Esophagus muscularis mucosa (tissue), 4 donors: ENCODE measurements at regions not wholly inside any gene's neighbourhood (a gene's known extent, or its start where the extent isn't known, plus 50 kb on each side); places are given as distances from the start of the nearest gene placed in this dataset.

Experiments
- DNase-seq: peaks from one replicate; pipeline ENCODE4 v3.0.0-alpha.2; 2017; ENCODE audit errors: extremely low spot score
- H3K27ac ChIP-seq, 4 donors: fragments of 200-600 bp; sonication (generic); replicated peaks in 1 of 4; 1 replicate in 3 of 4; 2 replicates in 1 of 4; pipeline ENCODE4 v1.5.1; 2016 to 2019; ENCODE audit warnings: mild to moderate bottlenecking in 1 of 4
- H3K27me3 ChIP-seq, 4 donors: fragments of 200-600 bp; sonication (generic); one replicate each; pipeline versions ENCODE4 v1.5.1 to v1.6.0; 2016 to 2019
- H3K36me3 ChIP-seq, 4 donors: fragments of 200-600 bp; sonication (generic); one replicate each; pipeline ENCODE4 v1.5.1; 2016 to 2019
- H3K4me1 ChIP-seq, 4 donors: fragments of 200-600 bp; sonication (generic); one replicate each; pipeline ENCODE4 v1.5.1; 2016 to 2019
- H3K4me3 ChIP-seq, 4 donors: fragments of 200-600 bp; sonication (generic); 1 replicate in 2 of 4; 2 replicates in 2 of 4; pipeline ENCODE4 v1.5.1; 2016 to 2019; ENCODE audit warnings: mild to moderate bottlenecking in 4 of 4, moderate library complexity in 1 of 4
- H3K9me3 ChIP-seq, 4 donors: fragments of 200-600 bp; sonication (generic); 1 replicate in 3 of 4; 2 replicates in 1 of 4; pipeline ENCODE4 v1.5.1; 2016 to 2019
- EP300 ChIP-seq: sonication (generic); formaldehyde crosslinking; IDR thresholded peaks from one replicate; pipeline ENCODE4 v1.6.1; 2017; ENCODE audit warnings: antibody characterized with exemption
- POLR2A ChIP-seq: fragments of 450-650 bp; IDR thresholded peaks from one replicate; pipeline ENCODE4 v1.6.1; 2017; ENCODE audit warnings: antibody characterized with exemption, moderate library complexity, mild to moderate bottlenecking, low read depth
- POLR2AphosphoS5 ChIP-seq, 2 donors: sonication (generic); formaldehyde crosslinking; IDR thresholded peaks; one replicate each; pipeline ENCODE4 v1.6.1; 2017; ENCODE audit warnings: antibody characterized with exemption in 2 of 2
- WGBS: methylation state at CpG from one replicate; pipeline ENCODE4 v1.1.5; 2018; 5-methylcytosine and 5-hydroxymethylcytosine counted together
- intact Hi-C: fragments of 100-400 bp; cut with DNase I; formaldehyde crosslinking; loops from one replicate; pipeline ENCODE4 v1.15.1; 2023
- TF ChIP-seq, protein P1 (sequence below), 3 experiments: fragments of 200-600 bp in 2 of 3; fragments of 450-650 bp in 1 of 3; sonication (generic) in 2 of 3; IDR thresholded peaks; one replicate each; pipeline ENCODE4 v1.5.1; 2017 to 2019; ENCODE audit warnings: antibody characterized with exemption in 3 of 3, mild to moderate bottlenecking in 2 of 3, moderate library complexity in 1 of 3

DNA sequence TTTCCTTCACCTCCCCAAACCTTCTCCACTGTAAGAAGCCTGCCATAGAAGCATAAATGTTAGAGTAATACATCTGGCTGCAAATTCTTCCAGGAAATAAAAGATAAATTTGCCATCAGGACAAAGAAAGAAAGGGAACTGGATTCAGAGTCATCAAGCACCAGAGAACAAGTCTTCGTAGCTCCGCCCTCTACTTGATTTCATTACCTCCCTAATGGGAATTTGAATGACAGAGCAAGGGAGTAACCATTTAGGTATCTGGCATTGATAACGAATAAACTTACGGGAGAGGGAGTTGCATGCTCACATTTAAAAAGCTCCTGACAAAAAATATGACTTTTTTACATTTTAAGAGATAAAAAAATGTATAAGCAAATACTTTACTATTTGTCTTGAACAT, 263.4 kb downstream of the NEBL start:
- Histone ChIP-seq H3K36me3 (no peaks in the 10 kb centered on the region), H3K9me3 (no peaks in the 10 kb centered on the region), H3K4me1 (no peaks in the 10 kb centered on the region), H3K4me3 (no peak overlapping the region), H3K27me3 (no peaks in the 10 kb centered on the region), H3K27ac (no peak overlapping the region)
- DNase-seq, result no peak
- 84% methylated on average over 4 of the region's 4 CpGs for WGBS
- intact Hi-C loops, result no loop called here
- no peak for TF ChIP-seq POLR2AphosphoS5 (IDR thresholded peaks at IDR 0.05)
- TF ChIP-seq POLR2A, result no peak
- no peak for TF ChIP-seq EP300
- TF ChIP-seq, protein P1, sequence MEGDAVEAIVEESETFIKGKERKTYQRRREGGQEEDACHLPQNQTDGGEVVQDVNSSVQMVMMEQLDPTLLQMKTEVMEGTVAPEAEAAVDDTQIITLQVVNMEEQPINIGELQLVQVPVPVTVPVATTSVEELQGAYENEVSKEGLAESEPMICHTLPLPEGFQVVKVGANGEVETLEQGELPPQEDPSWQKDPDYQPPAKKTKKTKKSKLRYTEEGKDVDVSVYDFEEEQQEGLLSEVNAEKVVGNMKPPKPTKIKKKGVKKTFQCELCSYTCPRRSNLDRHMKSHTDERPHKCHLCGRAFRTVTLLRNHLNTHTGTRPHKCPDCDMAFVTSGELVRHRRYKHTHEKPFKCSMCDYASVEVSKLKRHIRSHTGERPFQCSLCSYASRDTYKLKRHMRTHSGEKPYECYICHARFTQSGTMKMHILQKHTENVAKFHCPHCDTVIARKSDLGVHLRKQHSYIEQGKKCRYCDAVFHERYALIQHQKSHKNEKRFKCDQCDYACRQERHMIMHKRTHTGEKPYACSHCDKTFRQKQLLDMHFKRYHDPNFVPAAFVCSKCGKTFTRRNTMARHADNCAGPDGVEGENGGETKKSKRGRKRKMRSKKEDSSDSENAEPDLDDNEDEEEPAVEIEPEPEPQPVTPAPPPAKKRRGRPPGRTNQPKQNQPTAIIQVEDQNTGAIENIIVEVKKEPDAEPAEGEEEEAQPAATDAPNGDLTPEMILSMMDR (IDR thresholded peaks at IDR 0.05), result no peak

DNA sequence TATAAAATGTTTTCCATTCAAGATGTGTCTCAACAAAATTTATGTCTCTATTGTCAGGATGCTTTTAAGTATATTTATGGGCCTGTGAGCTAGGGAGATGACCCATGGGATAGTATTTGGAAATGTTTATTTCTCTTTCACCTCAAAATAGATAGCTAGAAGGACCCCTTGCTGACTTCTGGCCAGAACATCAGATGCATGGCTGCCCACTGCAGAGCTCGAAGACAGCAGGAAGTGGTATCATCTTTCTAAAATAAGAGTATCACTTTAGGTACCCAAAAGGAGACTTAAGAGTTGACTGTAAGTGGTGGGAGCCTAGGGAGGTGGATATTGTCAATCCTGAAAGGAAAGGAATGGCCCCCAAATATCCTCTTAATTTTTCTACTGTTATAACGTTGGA, 264.4 kb downstream of the NEBL start:
- no peak for DNase-seq
- Histone ChIP-seq H3K9me3 (no peaks in the 10 kb centered on the region), H3K27me3 (no peaks in the 10 kb centered on the region), H3K4me1 (no peaks in the 10 kb centered on the region), H3K27ac (no peak overlapping the region), H3K4me3 (no peak overlapping the region), H3K36me3 (no peaks in the 10 kb centered on the region)
- 76% methylated on average over 2 of the region's 2 CpGs for WGBS
- TF ChIP-seq, protein P1 (IDR thresholded peaks at IDR 0.05), result no peak
- TF ChIP-seq POLR2A (no peak), EP300 (no peak), POLR2AphosphoS5 (IDR thresholded peaks at IDR 0.05) (no peak)
- intact Hi-C loops, result no loop called here

DNA sequence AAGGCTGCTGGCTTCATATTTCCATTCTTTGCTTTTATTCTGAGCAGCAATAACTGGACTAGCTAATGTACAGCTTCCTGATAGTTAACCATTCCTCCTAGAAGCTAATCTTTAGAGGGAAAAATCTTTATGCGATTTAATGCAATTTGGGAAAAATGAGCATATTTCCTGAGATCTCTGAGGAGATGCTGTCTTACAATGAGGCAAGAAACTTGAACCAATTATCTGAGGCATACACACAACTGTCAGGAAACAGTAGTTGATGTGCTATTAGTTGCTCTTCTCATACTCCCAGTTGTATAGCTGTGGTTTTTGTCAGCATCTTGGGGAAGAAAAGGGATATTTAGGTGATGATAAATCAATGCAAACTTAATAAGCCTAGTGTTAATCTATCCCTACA, 265.9 kb downstream of the NEBL start:
- no peak for DNase-seq
- no peaks in the 10 kb centered on the region for H3K4me1 ChIP-seq
- H3K9me3 ChIP-seq, result no peaks in the 10 kb centered on the region
- no peaks in the 10 kb centered on the region for H3K27me3 ChIP-seq
- no peaks in the 10 kb centered on the region for H3K36me3 ChIP-seq
- TF ChIP-seq POLR2AphosphoS5 (IDR thresholded peaks at IDR 0.05) (no peak), POLR2A (no peak), EP300 (no peak)
- TF ChIP-seq, protein P1 (IDR thresholded peaks at IDR 0.05), result no peak
- intact Hi-C loops, result no loop called here
- H3K4me3 ChIP-seq, result no peak overlapping the region
- no peak overlapping the region for H3K27ac ChIP-seq
- 87% methylated on average over 1 of the region's 1 CpG for WGBS

DNA sequence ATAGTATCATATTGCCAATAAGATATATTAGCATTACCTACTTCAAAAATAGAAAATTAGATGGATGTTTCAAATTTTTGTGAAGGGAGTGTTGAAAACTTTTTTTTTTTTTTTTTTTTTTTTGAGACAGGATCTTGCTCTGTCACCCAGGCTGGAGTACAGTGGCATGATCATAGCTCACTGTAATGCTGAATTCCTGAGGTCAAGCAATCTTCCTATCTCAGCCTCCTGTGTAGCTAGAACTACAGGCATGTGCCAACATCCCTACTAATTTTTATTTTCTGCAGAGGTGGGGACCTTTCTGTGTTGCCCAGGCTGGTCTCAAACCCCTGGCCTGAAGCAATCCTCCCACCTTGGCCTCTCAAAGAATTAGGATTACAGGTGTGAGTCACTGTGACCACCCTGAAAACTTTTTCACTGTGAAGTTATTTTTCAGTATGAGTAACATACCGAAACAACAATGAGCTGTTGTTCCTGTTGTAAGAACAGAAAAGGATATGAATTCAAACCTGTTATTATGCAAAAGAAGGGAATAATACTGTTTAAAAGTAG, 266.9 kb downstream of the NEBL start:
- no peaks in the 10 kb centered on the region for H3K4me1 ChIP-seq
- H3K9me3 ChIP-seq, result no peaks in the 10 kb centered on the region
- H3K36me3 ChIP-seq, result no peaks in the 10 kb centered on the region
- H3K4me3 ChIP-seq, result no peak overlapping the region
- 100% methylated on average over 1 of the region's 1 CpG for WGBS
- no peaks in the 10 kb centered on the region for H3K27me3 ChIP-seq
- intact Hi-C loops, result no loop called here
- no peak for DNase-seq
- no peak for TF ChIP-seq EP300
- no peak for TF ChIP-seq POLR2A
- TF ChIP-seq, protein P1 (IDR thresholded peaks at IDR 0.05), result no peak
- no peak for TF ChIP-seq POLR2AphosphoS5 (IDR thresholded peaks at IDR 0.05)
- H3K27ac ChIP-seq, result no peak overlapping the region

DNA sequence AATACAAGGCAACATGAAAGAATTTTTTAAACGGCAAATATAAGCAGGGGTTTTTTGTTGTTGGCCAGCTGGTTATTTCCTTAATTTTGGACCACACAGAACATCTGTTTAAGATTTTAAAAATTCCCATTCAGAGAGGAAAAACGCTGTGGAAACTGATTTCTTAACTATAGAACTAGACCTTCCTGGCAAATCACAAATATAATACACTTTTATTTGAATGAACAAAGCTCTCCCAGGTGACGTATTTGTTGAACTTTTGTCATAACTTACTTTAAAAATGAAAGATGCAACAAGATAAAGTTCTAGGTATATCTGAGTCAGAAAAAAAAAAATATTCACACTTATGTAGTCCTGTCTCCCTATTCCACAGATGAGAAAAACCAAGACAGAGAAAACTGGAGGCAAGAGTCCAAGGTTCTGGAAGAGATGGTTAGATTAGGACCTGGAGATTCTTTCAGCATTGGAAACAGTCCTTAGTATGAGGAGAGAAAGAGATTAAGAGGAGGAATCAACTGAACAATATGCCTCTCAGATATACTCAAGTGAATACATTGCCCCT, 269.1 kb downstream of the NEBL start:
- TF ChIP-seq POLR2A, result no peak
- TF ChIP-seq POLR2AphosphoS5 (IDR thresholded peaks at IDR 0.05), result no peak
- TF ChIP-seq, protein P1 (IDR thresholded peaks at IDR 0.05), result no peak
- no peak for TF ChIP-seq EP300
- Histone ChIP-seq H3K9me3 (no peaks in the 10 kb centered on the region), H3K27ac (no peak overlapping the region), H3K4me3 (no peak overlapping the region), H3K36me3 (no peaks in the 10 kb centered on the region), H3K27me3 (no peaks in the 10 kb centered on the region), H3K4me1 (no peaks in the 10 kb centered on the region)
- intact Hi-C loops, result no loop called here
- no peak for DNase-seq
- WGBS, result 65% methylated on average over 3 of the region's 3 CpGs
